A673 (cell line): ENCODE measurements at regions not wholly inside any gene's neighbourhood (a gene's known extent, or its start where the extent isn't known, plus 50 kb on each side); places are given as distances from the start of the nearest gene placed in this dataset.

Experiments
- EZH2 ChIP-seq: fragments of 200-600 bp; sonication (generic); IDR thresholded peaks from 2 replicates; pipeline ENCODE4 v1.6.1; 2017; ENCODE audit warnings: borderline replicate concordance, low read depth, mild to moderate bottlenecking, mixed read lengths, antibody characterized with exemption, low read length; ENCODE audit not compliant: poor library complexity, severe bottlenecking
- TF ChIP-seq, protein P1 (sequence below): fragments of 300-800, 200-600 bp; sonication (generic); conservative IDR thresholded peaks from 2 replicates; pipeline ENCODE4 v1.5.1; 2017; ENCODE audit warnings: low read depth, mild to moderate bottlenecking, antibody characterized with exemption, low read length, moderate library complexity, mixed read lengths

DNA sequence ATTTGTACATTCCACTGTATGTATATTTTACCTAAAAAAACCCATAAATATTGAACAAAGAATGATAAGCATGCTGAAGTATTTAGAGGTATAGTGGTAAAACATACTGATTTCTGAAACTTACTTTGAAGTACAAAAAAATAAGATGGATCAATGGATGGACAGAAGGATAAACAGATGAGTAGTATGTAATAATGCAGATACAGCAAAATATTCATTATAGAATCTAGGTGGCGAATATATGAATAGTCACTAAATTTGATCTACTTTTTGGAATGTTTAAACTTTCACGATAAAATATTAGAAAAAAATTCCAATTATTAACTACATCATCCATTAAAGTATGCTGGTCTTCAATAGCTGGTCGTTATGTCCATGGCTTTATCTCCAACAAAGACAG, 51.9 kb upstream of the GNB4 start:
- TF ChIP-seq, protein P1, sequence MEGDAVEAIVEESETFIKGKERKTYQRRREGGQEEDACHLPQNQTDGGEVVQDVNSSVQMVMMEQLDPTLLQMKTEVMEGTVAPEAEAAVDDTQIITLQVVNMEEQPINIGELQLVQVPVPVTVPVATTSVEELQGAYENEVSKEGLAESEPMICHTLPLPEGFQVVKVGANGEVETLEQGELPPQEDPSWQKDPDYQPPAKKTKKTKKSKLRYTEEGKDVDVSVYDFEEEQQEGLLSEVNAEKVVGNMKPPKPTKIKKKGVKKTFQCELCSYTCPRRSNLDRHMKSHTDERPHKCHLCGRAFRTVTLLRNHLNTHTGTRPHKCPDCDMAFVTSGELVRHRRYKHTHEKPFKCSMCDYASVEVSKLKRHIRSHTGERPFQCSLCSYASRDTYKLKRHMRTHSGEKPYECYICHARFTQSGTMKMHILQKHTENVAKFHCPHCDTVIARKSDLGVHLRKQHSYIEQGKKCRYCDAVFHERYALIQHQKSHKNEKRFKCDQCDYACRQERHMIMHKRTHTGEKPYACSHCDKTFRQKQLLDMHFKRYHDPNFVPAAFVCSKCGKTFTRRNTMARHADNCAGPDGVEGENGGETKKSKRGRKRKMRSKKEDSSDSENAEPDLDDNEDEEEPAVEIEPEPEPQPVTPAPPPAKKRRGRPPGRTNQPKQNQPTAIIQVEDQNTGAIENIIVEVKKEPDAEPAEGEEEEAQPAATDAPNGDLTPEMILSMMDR = no peak
- no peak for TF ChIP-seq EZH2
